Hypothalamus (tissue), 51 donors: ENCODE measurements at regions not wholly inside any gene's neighbourhood (a gene's known extent, or its start where the extent isn't known, plus 50 kb on each side); places are given as distances from the start of the nearest gene placed in this dataset.
A peak's percentile ranks its signal among the peaks of the same experiment; 100 is the strongest.

Experiments
- DNase-seq, 51 donors: peaks; one replicate each; lab custom pipeline; 2025; lab: John Stamatoyannopoulos, UW

GRCh38 chr12:116478243-116478773, 80.9 kb upstream of the MAP1LC3B2 start:
- no peak for DNase-seq

- no peak for DNase-seq
Measured at GRCh38 chr12:116480210-116480810, 78.9 kb upstream of the MAP1LC3B2 start.

DNA sequence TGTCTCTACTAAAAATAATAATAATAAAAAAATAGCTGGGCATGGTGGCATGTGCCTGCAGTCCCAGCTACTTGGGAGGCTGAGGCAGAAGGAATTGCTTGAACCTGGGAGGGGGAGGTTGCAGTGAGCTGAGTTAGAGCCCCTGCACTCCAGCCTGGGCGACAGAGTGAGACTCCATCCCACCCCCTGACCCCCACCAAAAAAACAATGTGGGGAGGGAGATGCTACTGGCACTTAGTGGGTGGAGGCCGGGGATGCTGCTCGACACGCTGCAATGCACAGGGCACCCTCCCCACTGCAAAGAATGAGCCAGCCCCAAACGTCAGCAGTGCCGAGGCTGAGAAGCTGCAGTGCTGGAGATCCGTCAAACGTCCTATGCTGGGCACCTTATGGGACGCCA, 77.5 kb upstream of the MAP1LC3B2 start:
- DNase-seq, result no peak

DNA sequence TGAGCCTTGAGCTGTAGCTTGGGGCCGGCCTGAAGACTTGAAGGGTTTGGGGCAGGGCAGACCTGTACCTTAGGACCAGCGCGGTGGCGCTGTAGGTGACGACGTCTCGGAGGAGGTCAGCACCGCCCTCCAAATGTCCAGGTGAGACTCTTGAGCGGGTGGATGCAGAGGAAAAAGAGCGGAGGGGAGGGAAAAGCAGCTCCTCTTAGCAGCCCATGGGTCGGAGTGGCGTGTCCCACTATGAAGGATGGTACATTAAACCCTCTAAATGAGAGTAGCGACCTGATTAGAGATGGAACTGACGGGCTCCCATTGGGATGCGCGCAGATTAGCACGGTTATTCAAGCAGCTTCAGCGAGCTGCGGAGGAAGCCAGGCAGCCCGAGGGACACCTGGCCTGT, 77.0 kb upstream of the MAP1LC3B2 start:
- DNase-seq, result no peak

- no peak for DNase-seq
Measured at GRCh38 chr12:116482859-116483258, 76.3 kb upstream of the MAP1LC3B2 start.

- DNase-seq, result no peak
Measured at GRCh38 chr12:116483959-116484750, 75.0 kb upstream of the MAP1LC3B2 start.

- DNase-seq, result no peak
Measured at GRCh38 chr12:116484807-116485206, 74.4 kb upstream of the MAP1LC3B2 start.

DNA sequence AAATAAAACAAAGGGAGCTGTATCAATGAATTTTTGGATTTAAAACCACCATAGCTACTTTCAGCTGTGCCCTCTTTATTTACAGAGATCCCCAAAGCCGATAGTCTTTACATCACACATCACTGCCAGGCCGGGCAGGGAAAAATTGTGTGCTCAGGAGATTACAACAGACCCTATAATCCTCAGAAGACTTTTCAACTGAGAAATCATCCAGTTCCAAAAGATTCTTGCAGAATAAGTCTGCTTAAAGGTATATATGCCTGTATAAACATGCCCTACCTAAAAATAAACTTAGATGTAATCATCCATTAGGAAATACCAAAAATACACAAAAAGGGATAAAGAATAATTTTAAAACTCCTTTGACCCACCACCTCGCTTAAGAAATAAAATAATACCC, 70.1 kb upstream of the MAP1LC3B2 start:
- no peak for DNase-seq

- DNase-seq, result no peak
Measured at GRCh38 chr12:116490471-116490870, 68.7 kb upstream of the MAP1LC3B2 start.

DNA sequence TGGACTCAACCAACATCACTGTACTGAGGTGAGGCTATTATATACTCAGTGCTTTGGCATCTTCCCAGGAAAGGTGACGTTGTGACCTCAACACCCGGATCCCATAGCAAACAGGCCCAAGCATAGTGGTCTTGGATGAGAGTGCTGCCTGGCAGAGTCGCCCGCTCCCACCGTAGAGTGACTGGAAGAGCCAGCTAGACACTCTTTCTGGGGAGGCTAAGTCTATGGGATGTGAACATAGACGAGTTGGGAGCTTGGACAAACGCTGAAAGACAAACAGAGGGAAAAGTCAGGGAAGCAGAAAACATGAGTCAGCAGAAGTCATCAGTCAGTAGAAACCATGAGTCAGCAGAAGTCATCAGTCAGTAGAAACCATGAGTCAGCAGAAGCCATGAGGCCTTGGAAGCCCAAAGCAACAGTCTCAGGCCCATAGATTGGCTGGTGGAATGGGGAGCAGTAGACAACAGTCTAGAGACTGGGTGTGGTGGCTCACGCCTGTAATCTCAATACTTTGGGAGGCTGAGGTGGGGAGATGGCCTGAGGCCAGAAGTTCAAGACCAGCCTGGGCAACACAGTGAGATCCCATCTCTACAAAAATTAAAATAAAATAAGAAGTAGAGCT, 66.4 kb upstream of the MAP1LC3B2 start:
- DNase-seq, result no peak

- DNase-seq, result no peak
Measured at GRCh38 chr12:116495260-116495659, 63.9 kb upstream of the MAP1LC3B2 start.

- DNase-seq, result no peak
Measured at GRCh38 chr12:116497051-116497591, 62.1 kb upstream of the MAP1LC3B2 start.

- no peak for DNase-seq
Measured at GRCh38 chr12:116498471-116498870, 60.7 kb upstream of the MAP1LC3B2 start.

DNA sequence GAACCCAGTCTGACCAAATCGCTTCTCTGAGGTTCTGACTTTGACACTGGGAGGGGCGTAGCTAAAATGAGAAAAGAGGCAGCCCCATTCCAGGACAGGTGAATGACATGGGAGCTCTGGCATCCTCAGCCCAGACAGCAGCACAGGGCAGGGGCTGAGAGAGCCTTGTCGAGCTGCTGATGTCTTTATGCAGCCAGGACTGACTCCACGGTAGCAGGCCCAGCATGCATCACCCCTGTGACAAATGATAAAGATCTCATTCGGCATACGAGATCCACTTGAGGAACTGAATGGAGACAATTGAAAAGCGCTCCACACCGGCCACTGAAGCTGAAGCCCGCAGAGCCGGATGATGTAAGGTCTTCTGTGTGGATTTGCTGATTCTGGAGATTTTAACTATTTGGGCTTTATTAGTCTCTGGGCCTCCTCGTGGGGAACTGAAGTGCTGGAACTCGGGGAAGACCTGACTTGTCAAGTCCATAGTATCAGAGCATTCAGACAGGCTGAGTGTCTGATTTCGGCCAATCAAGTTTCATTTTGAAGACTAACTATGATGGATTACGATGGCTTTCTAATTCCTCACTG, 56.9 kb upstream of the MAP1LC3B2 start:
- DNase-seq, result no peak

- DNase-seq, result no peak
Measured at GRCh38 chr12:116502989-116503496, 56.1 kb upstream of the MAP1LC3B2 start.

DNA sequence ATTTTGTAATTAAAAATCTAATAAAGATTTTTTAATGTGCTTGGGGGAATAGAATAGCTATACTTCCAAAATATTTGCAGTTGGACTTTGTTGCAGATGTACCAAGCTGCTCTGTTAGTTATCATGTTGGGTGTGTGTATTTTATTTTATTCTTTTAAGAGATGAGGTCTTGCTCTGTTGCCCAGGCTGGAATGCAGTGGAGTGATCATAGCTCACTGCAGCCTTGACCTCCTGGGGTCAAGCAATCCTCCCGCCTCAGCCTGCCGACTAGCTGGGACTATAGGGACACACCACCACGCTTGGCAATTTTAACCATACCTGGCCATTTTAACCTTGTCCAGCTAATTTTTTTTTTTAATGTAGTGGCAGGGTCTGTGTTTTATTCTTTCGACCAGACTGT, 54.7 kb upstream of the MAP1LC3B2 start:
- DNase-seq, result no peak

GRCh38 chr12:116506697-116507064, 52.5 kb upstream of the MAP1LC3B2 start:
- no peak for DNase-seq

GRCh38 chr12:116508145-116509121, 50.7 kb upstream of the MAP1LC3B2 start:
- peak in 8 of 51 donors; percentile 0 to 15 (median 5) for DNase-seq
